Activated CD4-positive, alpha-beta memory T cell treated with anti-CD3 and anti-CD28 coated beads for 36 hours (primary cell): ENCODE measurements at regions not wholly inside any gene's neighbourhood (a gene's known extent, or its start where the extent isn't known, plus 50 kb on each side); places are given as distances from the start of the nearest gene placed in this dataset.

Experiments used
- CTCF ChIA-PET: fragments of 350-600 bp; sonication (Branson Sonifier 250); formaldehyde crosslinking; loops from one replicate; lab custom pipeline; 2021; ENCODE audit warnings: antibody characterized with exemption, inconsistent platforms; lab: Charles Lee
- POLR2A ChIA-PET: fragments of 350-600 bp; sonication (Branson Sonifier 250); formaldehyde crosslinking; loops from one replicate; lab custom pipeline; 2021; ENCODE audit warnings: antibody characterized with exemption; lab: Charles Lee
- DNase-seq: peaks from one replicate; pipeline ENCODE4 v3.0.0-alpha.2; 2020
- H3K27ac Mint-ChIP-seq: one replicate; pipeline ENCODE4 v1.8.0; 2021; ENCODE audit warnings: mixed read lengths
- H3K27me3 Mint-ChIP-seq: one replicate; pipeline ENCODE4 v1.8.0; 2021; ENCODE audit warnings: mixed read lengths
- H3K36me3 Mint-ChIP-seq: one replicate; pipeline ENCODE4 v1.8.0; 2021; ENCODE audit warnings: mixed read lengths
- H3K4me1 Mint-ChIP-seq: one replicate; pipeline ENCODE4 v1.8.0; 2021; ENCODE audit warnings: low read depth, mixed read lengths
- H3K4me3 Mint-ChIP-seq: one replicate; pipeline ENCODE4 v1.8.0; 2021; ENCODE audit warnings: mild to moderate bottlenecking, mixed read lengths
- H3K9me3 Mint-ChIP-seq: one replicate; pipeline ENCODE4 v1.8.0; 2021; ENCODE audit warnings: mixed read lengths
- intact Hi-C: fragments of 100-400 bp; cut with micrococcal nuclease; formaldehyde crosslinking; loops from one replicate; pipeline ENCODE4 v1.15.1; 2023

DNA sequence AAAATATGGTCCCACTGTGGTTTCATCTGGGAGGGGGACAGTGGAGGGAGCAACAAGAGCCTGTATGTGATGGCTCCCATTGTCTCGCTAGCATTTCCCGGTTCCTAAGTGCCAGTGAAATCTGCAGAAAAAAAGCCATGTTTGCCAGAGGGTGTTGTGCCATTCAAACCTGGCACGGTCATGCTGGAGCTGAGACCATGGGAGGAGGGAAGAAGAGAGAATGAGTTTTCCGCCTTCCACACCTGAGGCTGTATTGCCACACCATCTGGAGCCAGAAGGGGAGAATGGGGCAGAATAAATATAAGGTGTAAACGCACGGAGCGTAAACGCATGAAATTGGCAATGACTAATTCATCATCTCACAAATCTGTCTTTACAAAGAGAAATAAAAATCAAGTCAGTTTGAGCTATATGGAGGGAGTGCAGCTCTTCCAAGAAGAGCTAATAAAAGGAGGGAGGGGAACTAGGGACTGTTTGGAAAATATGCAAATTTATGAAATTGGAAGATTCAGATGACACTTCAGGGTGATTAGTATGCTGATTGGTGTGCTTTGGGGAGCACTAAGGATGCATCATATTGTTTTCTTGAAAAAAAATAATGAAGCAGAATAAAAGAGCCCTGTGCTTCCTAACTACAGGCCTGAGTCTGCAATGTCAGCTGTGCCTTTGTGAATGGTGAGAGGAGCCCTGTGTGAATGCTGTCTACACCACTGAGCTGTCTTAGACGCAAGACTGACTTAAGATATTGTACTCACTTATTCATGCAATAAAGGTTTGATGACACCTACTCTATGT, 237.9 kb downstream of the NSG2 start:
- peaks cover 12% of the 10 kb centered on the region for H3K27me3 Mint-ChIP-seq
- intact Hi-C loops: no loop called here
- no peak overlapping the region for H3K27ac Mint-ChIP-seq
- H3K36me3 Mint-ChIP-seq: no peaks in the 10 kb centered on the region
- no peak for DNase-seq
- no peaks in the 10 kb centered on the region for H3K9me3 Mint-ChIP-seq
- ChIA-PET POLR2A (no interaction called here), CTCF (no interaction called here)
- no peaks in the 10 kb centered on the region for H3K4me1 Mint-ChIP-seq
- no peak overlapping the region for H3K4me3 Mint-ChIP-seq

DNA sequence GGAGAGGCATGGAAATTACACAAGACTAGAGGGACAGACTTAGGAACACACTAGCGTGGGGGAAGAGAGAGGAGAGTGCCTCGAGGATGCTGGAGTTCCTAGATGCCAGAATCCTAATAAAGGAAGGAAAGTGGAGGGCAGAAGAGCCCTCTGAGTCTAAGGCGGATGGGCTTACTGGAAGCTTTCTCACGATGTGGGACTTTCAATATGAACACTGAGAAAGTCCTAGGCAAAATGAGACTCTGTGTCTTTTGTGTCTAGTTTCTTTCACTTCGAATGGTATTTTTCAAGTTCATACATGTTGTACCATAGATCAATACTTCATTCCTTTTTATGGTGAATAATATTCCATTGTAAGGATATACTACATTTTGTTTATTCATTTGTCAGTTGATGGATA, 239.4 kb downstream of the NSG2 start:
- Mint-ChIP-seq H3K4me3 (no peak overlapping the region), H3K27me3 (peaks cover 12% of the 10 kb centered on the region), H3K36me3 (no peaks in the 10 kb centered on the region), H3K27ac (no peak overlapping the region), H3K9me3 (no peaks in the 10 kb centered on the region), H3K4me1 (no peaks in the 10 kb centered on the region)
- intact Hi-C loops: no loop called here
- CTCF ChIA-PET: no interaction called here
- POLR2A ChIA-PET: no interaction called here
- no peak for DNase-seq

DNA sequence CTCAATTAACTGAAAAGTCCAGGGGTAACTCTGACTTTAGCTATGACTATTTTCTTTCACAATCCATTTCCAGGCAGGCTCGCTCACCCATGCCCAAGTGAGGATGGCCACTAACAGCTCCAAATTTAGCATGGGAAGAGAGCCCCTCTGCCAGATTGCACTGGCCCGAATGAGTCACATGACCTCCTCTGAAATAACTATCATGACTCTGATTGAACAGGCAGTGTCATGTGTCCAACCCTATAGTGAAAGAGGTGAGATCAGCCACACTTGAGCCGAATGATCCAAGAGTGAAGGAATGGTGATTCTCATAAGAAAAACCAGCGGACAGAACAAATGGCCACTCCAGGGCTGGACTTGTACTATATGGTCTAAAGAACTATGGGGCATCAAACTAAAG, 242.3 kb downstream of the NSG2 start:
- H3K4me1 Mint-ChIP-seq: no peaks in the 10 kb centered on the region
- ChIA-PET CTCF (no interaction called here), POLR2A (no interaction called here)
- no peaks in the 10 kb centered on the region for H3K9me3 Mint-ChIP-seq
- H3K4me3 Mint-ChIP-seq: no peak overlapping the region
- intact Hi-C loops: no loop called here
- no peak overlapping the region for H3K27ac Mint-ChIP-seq
- DNase-seq: no peak
- no peaks in the 10 kb centered on the region for H3K36me3 Mint-ChIP-seq
- peaks cover 8% of the 10 kb centered on the region for H3K27me3 Mint-ChIP-seq

DNA sequence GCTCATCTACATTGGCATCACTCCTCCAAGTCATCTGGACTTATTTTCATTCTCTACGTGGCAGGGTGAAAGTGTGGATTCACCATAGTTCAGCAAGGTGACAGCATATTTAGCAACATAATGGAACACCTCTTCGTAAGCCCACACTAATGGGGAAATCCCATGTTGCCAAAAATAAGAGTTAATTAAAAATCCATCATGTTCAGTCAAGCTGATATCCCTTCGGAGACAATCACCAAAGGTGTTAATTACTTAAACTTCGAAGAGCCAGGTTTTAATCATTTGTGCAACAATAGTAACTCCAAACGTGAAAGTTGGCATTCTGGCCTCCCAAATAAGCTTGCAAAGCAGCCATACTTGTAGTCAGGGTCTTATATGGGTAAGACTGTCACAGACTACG, 242.9 kb downstream of the NSG2 start:
- POLR2A ChIA-PET: no interaction called here
- no peak overlapping the region for H3K4me3 Mint-ChIP-seq
- H3K36me3 Mint-ChIP-seq: no peaks in the 10 kb centered on the region
- H3K4me1 Mint-ChIP-seq: no peaks in the 10 kb centered on the region
- H3K27ac Mint-ChIP-seq: no peak overlapping the region
- DNase-seq: no peak
- H3K27me3 Mint-ChIP-seq: peaks cover 4% of the 10 kb centered on the region
- CTCF ChIA-PET: no interaction called here
- H3K9me3 Mint-ChIP-seq: no peaks in the 10 kb centered on the region
- intact Hi-C loops: no loop called here

DNA sequence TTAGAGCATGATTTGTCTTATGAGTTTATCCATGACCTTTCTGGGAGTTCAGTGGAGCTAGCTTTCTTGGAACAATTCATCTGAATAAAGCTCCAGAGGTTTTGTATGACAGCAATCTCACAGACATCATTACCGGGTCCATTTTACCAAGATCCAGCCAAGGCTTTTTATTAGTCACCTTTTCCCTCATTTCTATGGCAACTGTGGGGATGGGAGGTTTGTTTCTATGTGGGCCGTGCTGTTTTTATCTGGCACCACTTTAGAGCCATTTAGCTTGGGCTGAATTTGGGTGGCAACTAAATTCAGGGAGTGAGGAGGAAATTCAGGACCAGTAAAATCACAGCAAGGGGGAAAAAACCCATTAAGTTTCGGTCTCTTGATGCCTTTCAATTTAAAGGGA, 245.7 kb downstream of the NSG2 start:
- Mint-ChIP-seq H3K27ac (no peak overlapping the region), H3K36me3 (no peaks in the 10 kb centered on the region), H3K27me3 (no peaks in the 10 kb centered on the region), H3K4me1 (no peaks in the 10 kb centered on the region), H3K9me3 (no peaks in the 10 kb centered on the region), H3K4me3 (no peak overlapping the region)
- CTCF ChIA-PET: no interaction called here
- POLR2A ChIA-PET: no interaction called here
- DNase-seq: no peak
- intact Hi-C loops: no loop called here

DNA sequence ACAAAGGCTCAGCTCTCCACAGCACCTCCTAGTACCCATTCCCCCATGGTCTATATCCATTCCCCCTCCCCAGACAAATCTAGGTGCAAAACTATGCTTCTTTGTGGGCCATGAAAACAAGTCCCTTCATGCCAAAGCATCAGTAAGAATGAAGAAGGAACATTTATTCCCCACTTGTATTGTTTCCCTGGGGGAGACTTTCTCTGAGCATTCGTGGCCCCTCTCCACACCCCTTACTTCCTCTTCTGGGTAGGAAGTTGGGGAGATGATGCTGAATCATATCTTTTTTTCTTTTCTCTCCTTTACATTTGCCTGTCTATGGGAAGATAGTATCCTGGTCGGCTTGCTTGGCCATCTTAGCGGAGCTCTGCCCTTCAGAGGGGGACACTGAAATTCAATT, 246.8 kb downstream of the NSG2 start:
- H3K9me3 Mint-ChIP-seq: no peaks in the 10 kb centered on the region
- ChIA-PET CTCF (interaction anchor here (1.0 kb wide), 1 partner anchor 20 kb away, joined by 4 read pairs; no protein-coding TSS in a partner anchor), POLR2A (no interaction called here)
- H3K36me3 Mint-ChIP-seq: no peaks in the 10 kb centered on the region
- intact Hi-C loops: no loop called here
- no peak for DNase-seq
- H3K4me1 Mint-ChIP-seq: no peaks in the 10 kb centered on the region
- H3K4me3 Mint-ChIP-seq: no peak overlapping the region
- H3K27me3 Mint-ChIP-seq: no peaks in the 10 kb centered on the region
- no peak overlapping the region for H3K27ac Mint-ChIP-seq

DNA sequence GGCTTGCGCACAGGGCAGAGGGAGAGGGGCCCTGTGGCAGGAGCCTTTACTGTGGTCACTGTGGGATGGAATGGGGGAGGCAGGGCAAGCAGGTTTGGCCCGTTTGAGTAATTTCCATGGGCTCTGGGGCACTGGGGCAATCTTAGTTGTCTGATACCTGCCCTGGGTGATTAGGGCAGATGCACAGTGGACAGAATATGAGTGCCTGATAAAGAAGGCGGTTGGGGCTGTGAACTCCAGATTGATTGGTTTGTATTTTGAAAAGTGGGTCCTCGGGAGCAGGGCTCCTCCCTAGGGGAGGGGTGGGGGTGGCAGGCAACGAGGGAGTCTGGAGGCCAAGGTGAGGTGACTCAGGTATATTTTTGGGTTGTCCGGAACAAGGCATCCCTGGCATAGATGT, 247.5 kb downstream of the NSG2 start:
- Mint-ChIP-seq H3K4me3 (no peak overlapping the region), H3K36me3 (no peaks in the 10 kb centered on the region)
- POLR2A ChIA-PET: no interaction called here

DNA sequence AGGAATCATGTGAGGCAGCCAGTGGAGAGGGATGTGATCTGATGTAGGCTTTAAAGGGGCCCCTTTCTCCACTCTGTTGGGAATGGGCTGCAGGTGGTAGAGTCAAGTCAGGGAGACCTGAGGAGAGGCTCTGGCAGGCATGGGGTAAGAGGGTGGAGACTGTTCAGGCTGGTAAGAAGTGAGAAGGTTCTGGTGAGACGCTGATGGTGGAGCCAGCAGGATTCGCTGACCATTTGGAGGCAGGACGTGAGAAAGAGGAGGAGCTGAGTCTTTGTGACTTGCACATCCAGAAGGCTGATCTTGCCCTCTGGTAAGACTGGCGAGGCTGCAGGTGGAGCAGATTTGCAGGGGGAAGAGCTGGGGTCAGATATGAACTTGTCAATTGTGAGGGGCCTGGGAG, 248.0 kb downstream of the NSG2 start:
- Mint-ChIP-seq H3K4me1 (no peaks in the 10 kb centered on the region), H3K27ac (no peak overlapping the region), H3K4me3 (no peak overlapping the region), H3K27me3 (no peaks in the 10 kb centered on the region), H3K36me3 (no peaks in the 10 kb centered on the region), H3K9me3 (peaks cover 8% of the 10 kb centered on the region)
- CTCF ChIA-PET: no interaction called here
- POLR2A ChIA-PET: no interaction called here
- intact Hi-C loops: no loop called here
- DNase-seq: no peak

More for the DNA sequence above, 247.5 kb downstream of the NSG2 start:
- no peaks in the 10 kb centered on the region for H3K4me1 Mint-ChIP-seq
- H3K27ac Mint-ChIP-seq: no peak overlapping the region
- intact Hi-C loops: no loop called here
- CTCF ChIA-PET: no interaction called here
- DNase-seq: no peak
- peaks cover 5% of the 10 kb centered on the region for H3K9me3 Mint-ChIP-seq
- H3K27me3 Mint-ChIP-seq: no peaks in the 10 kb centered on the region

DNA sequence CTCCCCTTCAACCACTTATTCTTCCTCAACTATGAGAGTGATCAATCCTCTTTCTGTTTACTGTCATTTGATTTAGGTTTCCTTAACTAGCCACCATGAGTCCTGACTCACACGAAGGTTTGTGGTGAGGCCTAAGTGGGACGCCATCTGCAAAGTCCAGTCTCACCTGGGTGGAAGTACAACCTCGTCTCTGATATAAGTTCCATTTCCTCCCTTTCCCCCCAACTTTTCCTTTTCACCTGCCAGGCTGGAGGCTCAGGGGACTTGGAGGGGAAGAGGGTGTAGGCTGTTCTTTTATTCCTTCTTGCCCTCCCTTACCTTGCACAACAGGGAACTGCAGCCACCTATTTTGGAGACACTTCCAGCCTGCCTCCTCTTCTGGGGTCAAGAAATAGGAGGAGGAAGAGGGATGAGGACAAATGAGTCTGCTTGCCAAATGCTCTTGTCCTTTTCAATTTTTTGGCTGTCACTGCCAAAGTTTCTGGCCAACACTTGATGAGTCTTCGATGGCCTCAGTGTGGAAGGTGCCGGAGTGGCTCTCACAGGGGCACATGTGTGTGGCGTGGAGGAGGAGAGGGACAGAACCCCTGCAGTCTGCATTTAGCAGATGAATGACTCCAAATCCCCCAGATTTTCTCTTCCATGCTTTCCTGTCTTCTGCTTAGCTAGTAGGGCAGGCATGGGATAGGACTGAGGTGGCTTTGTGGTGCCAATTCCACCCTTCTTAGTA, 249.6 kb downstream of the NSG2 start:
- ChIA-PET CTCF (interaction anchor here (1.3 kb wide), 1 partner anchor 17 kb away, joined by 4 read pairs; no protein-coding TSS in a partner anchor), POLR2A (no interaction called here)
- Mint-ChIP-seq H3K36me3 (no peaks in the 10 kb centered on the region), H3K4me1 (no peaks in the 10 kb centered on the region), H3K27me3 (peaks cover 1% of the 10 kb centered on the region), H3K4me3 (no peak overlapping the region), H3K9me3 (peaks cover 13% of the 10 kb centered on the region), H3K27ac (no peak overlapping the region)
- intact Hi-C loops: no loop called here
- no peak for DNase-seq

DNA sequence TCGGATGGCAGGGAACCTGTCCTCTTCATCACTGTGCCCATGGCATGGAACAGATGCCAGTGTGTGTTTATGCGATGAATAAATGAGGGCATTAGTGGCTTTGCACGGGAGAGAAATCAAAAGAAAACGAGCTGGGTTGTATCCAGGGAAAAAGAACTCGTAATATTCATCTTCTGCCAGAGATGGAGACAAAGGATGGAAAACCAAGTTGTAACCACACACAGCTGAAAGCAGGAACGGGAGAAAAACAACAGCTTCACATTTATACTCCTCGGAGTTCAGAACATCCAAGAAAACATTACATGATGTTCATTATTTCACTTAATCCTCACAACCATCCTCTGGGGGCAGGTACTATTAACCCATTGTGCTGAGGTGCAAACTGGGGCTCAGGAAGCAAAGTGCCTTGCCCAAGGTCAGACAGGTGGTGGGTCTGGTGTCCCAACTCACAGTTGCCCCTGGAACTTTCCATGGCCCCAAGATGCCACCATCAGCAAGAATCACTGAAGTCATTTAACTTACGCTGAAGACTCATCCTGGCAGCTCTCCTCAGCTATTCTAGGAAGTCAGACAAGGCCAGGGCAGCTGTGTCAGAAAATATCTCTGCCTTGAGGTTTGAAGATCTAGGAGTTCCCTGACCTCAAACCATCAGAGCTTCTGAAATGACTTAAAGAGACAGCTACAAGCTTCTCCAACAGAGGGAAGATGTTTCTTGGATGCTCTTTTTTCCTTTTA, 250.4 kb downstream of the NSG2 start:
- Mint-ChIP-seq H3K27me3 (peaks cover 6% of the 10 kb centered on the region), H3K27ac (no peak overlapping the region), H3K4me1 (no peaks in the 10 kb centered on the region), H3K9me3 (peaks cover 13% of the 10 kb centered on the region), H3K4me3 (no peak overlapping the region), H3K36me3 (no peaks in the 10 kb centered on the region)
- no peak for DNase-seq
- POLR2A ChIA-PET: no interaction called here
- intact Hi-C loops: no loop called here
- CTCF ChIA-PET: interaction anchor here (1.3 kb wide), 1 partner anchor 16 kb away, joined by 4 read pairs; no protein-coding TSS in a partner anchor

DNA sequence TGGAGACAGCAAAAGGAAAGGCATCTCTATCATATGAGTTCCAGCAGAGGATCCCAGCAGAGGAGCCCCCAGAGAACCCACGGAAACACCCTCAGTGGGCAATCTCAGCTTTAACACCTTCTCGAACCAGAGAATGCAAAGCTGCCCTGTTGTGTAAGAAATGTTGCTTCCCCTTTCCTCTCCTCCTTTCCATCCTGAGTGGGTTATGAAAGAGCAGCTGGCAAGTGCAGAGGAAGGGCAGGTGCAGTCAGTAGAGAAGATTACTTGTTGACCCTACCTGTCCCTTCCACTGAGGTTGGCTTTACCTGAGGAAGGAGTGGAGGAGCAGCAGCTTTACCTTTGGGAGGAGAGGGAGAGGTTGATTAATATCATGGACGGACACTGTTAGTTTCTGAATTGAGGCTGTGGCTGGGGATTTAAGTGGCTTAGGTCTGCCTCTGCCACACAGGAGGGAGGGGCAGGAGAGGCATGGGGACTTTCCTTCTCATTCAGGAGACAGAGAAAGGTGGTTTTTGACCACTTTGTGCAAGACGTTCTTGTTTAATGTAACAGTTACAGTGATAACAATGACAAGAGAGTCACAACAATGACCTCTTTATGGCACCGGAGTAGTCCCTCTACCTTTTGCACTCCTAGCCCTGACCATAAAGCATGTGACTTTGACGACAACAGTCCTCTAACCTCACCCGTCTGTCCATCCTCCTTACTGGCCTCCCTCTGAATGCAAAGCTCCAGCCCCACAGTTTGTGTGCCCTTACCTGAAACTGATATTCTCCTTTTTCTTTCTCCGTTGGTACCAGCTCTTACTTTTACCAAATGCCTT, 254.8 kb downstream of the NSG2 start:
- H3K9me3 Mint-ChIP-seq: peaks cover 13% of the 10 kb centered on the region
- H3K4me1 Mint-ChIP-seq: no peaks in the 10 kb centered on the region
- ChIA-PET POLR2A (no interaction called here), CTCF (interaction anchor here (1.5 kb wide), 1 partner anchor 11 kb away, joined by 6 read pairs; no protein-coding TSS in a partner anchor)
- intact Hi-C loops: no loop called here
- no peak overlapping the region for H3K27ac Mint-ChIP-seq
- peaks cover 9% of the 10 kb centered on the region for H3K27me3 Mint-ChIP-seq
- H3K36me3 Mint-ChIP-seq: no peaks in the 10 kb centered on the region
- DNase-seq: no peak
- no peak overlapping the region for H3K4me3 Mint-ChIP-seq
